GM12892 (cell line): ENCODE measurements at regions not wholly inside any gene's neighbourhood (a gene's known extent, or its start where the extent isn't known, plus 50 kb on each side); places are given as distances from the start of the nearest gene placed in this dataset.

Experiments
- POLR2A ChIP-seq: IDR thresholded peaks from 2 replicates; pipeline ENCODE4 v1.6.1; 2011; ENCODE audit warnings: low read depth, low read length, control low read depth
- POLR2AphosphoS5 ChIP-seq: IDR thresholded peaks from 2 replicates; pipeline ENCODE4 v1.6.1; 2011; ENCODE audit warnings: low read depth, low read length, control low read depth
- TAF1 ChIP-seq: IDR thresholded peaks from 2 replicates; pipeline ENCODE4 v1.6.1; 2011; ENCODE audit warnings: low read depth, mild to moderate bottlenecking, control low read depth, low read length, borderline replicate concordance

- TF ChIP-seq POLR2AphosphoS5 = no peak
- no peak for TF ChIP-seq POLR2A
- no peak for TF ChIP-seq TAF1
Observed at GRCh38 chr15:77784361-77785292, 151.9 kb upstream of the LINGO1 start.
